Hepatocyte (in vitro differentiated cells): ENCODE measurements at regions not wholly inside any gene's neighbourhood (a gene's known extent, or its start where the extent isn't known, plus 50 kb on each side); places are given as distances from the start of the nearest gene placed in this dataset.

ENCODE experiments used
- EZH2 ChIP-seq: fragments of 200-600 bp; sonication (generic); IDR thresholded peaks from 2 replicates; pipeline ENCODE4 v1.6.1; 2016; ENCODE audit warnings: antibody characterized with exemption, mild to moderate bottlenecking, borderline replicate concordance
- TF ChIP-seq, protein P1 (sequence below): fragments of 200-600 bp; sonication (generic); IDR thresholded peaks from 2 replicates; pipeline ENCODE4 v1.5.1; 2016; ENCODE audit warnings: antibody characterized with exemption, mild to moderate bottlenecking; ENCODE audit not compliant: poor library complexity

DNA sequence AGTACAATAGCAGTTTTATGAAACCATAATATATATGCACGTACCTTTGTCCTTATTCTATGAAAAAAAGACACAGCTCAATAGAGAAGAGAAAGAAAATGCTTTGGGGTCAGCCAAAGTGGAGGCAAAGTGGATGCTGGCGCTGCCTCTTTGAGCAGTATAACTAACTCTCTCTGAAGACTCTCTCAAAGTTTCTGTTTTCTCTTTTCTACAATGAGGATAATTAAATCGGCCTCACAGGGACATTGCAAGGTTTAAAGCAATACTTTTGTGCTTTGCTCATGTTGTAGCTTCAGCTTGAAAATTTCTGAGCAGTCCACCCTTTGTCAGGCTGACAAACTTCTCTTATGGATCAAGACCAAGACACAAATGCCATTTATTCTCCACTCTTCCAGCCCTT, 455.1 kb upstream of the MPDZ start:
- TF ChIP-seq, protein P1, sequence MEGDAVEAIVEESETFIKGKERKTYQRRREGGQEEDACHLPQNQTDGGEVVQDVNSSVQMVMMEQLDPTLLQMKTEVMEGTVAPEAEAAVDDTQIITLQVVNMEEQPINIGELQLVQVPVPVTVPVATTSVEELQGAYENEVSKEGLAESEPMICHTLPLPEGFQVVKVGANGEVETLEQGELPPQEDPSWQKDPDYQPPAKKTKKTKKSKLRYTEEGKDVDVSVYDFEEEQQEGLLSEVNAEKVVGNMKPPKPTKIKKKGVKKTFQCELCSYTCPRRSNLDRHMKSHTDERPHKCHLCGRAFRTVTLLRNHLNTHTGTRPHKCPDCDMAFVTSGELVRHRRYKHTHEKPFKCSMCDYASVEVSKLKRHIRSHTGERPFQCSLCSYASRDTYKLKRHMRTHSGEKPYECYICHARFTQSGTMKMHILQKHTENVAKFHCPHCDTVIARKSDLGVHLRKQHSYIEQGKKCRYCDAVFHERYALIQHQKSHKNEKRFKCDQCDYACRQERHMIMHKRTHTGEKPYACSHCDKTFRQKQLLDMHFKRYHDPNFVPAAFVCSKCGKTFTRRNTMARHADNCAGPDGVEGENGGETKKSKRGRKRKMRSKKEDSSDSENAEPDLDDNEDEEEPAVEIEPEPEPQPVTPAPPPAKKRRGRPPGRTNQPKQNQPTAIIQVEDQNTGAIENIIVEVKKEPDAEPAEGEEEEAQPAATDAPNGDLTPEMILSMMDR: no peak
- TF ChIP-seq EZH2: no peak
